SK-N-SH (cell line): ENCODE measurements at regions not wholly inside any gene's neighbourhood (a gene's known extent, or its start where the extent isn't known, plus 50 kb on each side); places are given as distances from the start of the nearest gene placed in this dataset.

ENCODE experiments used
- CTCF ChIA-PET: fragments of 300-600, 350-600 bp; formaldehyde crosslinking; extraction: SDS; loops from one replicate; lab custom pipeline; 2021; lab: Yijun Ruan, JAX
- POLR2A ChIA-PET: fragments of 350-600 bp; sonication (Branson Sonifier 250); formaldehyde crosslinking; extraction: SDS; loops from one replicate; lab custom pipeline; 2020; ENCODE audit warnings: antibody characterized with exemption, inconsistent platforms; lab: Yijun Ruan, JAX
- DNase-seq: peaks from one replicate; pipeline ENCODE4 v3.0.0; 2012
- H2AFZ ChIP-seq: fragments of 200-600 bp; sonication (generic); 2 replicates; pipeline ENCODE4 v1.8.1; 2016; ENCODE audit warnings: antibody characterized with exemption, mild to moderate bottlenecking, low read depth
- H3F3A ChIP-seq: fragments of 200-600 bp; sonication (generic); replicated peaks from 2 replicates; pipeline ENCODE3; 2016; ENCODE audit warnings: antibody characterized with exemption, mild to moderate bottlenecking; ENCODE audit not compliant: insufficient read depth
- H3K27ac ChIP-seq, 2 experiments: fragments of 200-500 bp in 1 of 2; fragments of 200-600 bp in 1 of 2; sonication (Bioruptor generic) in 1 of 2; sonication (generic), shearing (Covaris generic) in 1 of 2; 2 replicates each; pipeline versions ENCODE4 v1.5.1 to v1.6.1; 2014 to 2016; ENCODE audit warnings: low read depth in 2 of 2, inconsistent platforms in 1 of 2, low read length in 1 of 2, mild to moderate bottlenecking in 1 of 2, mixed read lengths in 1 of 2
- H3K27me3 ChIP-seq: fragments of 200-600 bp; sonication (generic), shearing (Covaris generic); 2 replicates; pipeline ENCODE4 v1.6.1; 2016; ENCODE audit warnings: mixed run types; ENCODE audit not compliant: insufficient read depth
- H3K36me3 ChIP-seq, 2 experiments: fragments of 200-500 bp in 1 of 2; fragments of 200-600 bp in 1 of 2; sonication (Bioruptor generic) in 1 of 2; sonication (generic) in 1 of 2; replicated peaks in 1 of 2; 2 replicates each; pipeline versions ENCODE3 to v1.5.1; 2014 to 2016; ENCODE audit warnings: low read length in 1 of 2, mild to moderate bottlenecking in 1 of 2; ENCODE audit not compliant: insufficient read depth in 2 of 2, control insufficient read depth in 1 of 2
- H3K4me1 ChIP-seq, 2 experiments: fragments of 200-500 bp in 1 of 2; fragments of 200-600 bp in 1 of 2; sonication (Bioruptor generic) in 1 of 2; sonication (generic), shearing (Covaris generic) in 1 of 2; 2 replicates each; pipeline versions ENCODE4 v1.5.1 to v1.6.1; 2014 to 2016; ENCODE audit warnings: low read depth in 1 of 2, low read length in 1 of 2, mixed run types in 1 of 2; ENCODE audit not compliant: insufficient read depth in 2 of 2, control insufficient read depth in 1 of 2
- H3K4me2 ChIP-seq: fragments of 200-600 bp; sonication (generic), shearing (Covaris generic); 2 replicates; pipeline ENCODE4 v1.6.1; 2017; ENCODE audit warnings: mixed run types
- H3K4me3 ChIP-seq, 2 experiments: fragments of 200-500 bp in 1 of 2; fragments of 200-600 bp in 1 of 2; sonication (Bioruptor generic) in 1 of 2; sonication (generic), shearing (Covaris generic) in 1 of 2; 2 replicates each; pipeline versions ENCODE4 v1.5.1 to v1.8.1; 2014 to 2016; ENCODE audit warnings: low read depth in 2 of 2, inconsistent platforms in 1 of 2, low read length in 1 of 2, mild to moderate bottlenecking in 1 of 2, mixed read lengths in 1 of 2, moderate library complexity in 1 of 2
- H3K79me2 ChIP-seq: fragments of 200-600 bp; sonication (generic); 2 replicates; pipeline ENCODE4 v1.8.1; 2017; ENCODE audit warnings: mild to moderate bottlenecking; ENCODE audit not compliant: insufficient read depth
- H3K9ac ChIP-seq: fragments of 200-600 bp; sonication (generic); 2 replicates; pipeline ENCODE4 v1.6.1; 2017; ENCODE audit warnings: mixed run types
- H3K9me2 ChIP-seq: fragments of 200-600 bp; sonication (generic); 2 replicates; pipeline ENCODE4 v1.6.1; 2017; ENCODE audit warnings: mixed run types
- H3K9me3 ChIP-seq: fragments of 200-600 bp; sonication (generic); 2 replicates; pipeline ENCODE4 v1.6.1; 2017; ENCODE audit warnings: mixed run types, mild to moderate bottlenecking, moderate library complexity
- H4K20me1 ChIP-seq: fragments of 200-600 bp; sonication (generic); 2 replicates; pipeline ENCODE4 v1.6.1; 2017; ENCODE audit warnings: mild to moderate bottlenecking, mixed run types; ENCODE audit not compliant: insufficient read depth
- CHD2 ChIP-seq: fragments of 150-350 bp; IDR thresholded peaks from 2 replicates; pipeline ENCODE4 v1.6.1; 2018; ENCODE audit warnings: low read length; ENCODE audit not compliant: partially characterized antibody
- EP300 ChIP-seq, 2 experiments: IDR thresholded peaks; 2 replicates each; pipeline versions ENCODE4 v1.4.0 to v1.6.1; 2012; ENCODE audit warnings: borderline replicate concordance in 1 of 2, low read depth in 1 of 2, low read length in 1 of 2
- EZH2phosphoT487 ChIP-seq: fragments of 200-600 bp; sonication (generic); IDR thresholded peaks from 2 replicates; pipeline ENCODE4 v1.6.1; 2017; ENCODE audit warnings: low read depth, mixed run types, mild to moderate bottlenecking, antibody characterized with exemption, moderate library complexity, borderline replicate concordance
- FOXJ3 ChIP-seq: sonication (generic); formaldehyde crosslinking; IDR thresholded peaks from 2 replicates; pipeline ENCODE4 v1.5.1; 2020; ENCODE audit warnings: mild to moderate bottlenecking, missing genetic modification reagents
- FOXM1 ChIP-seq: IDR thresholded peaks from 2 replicates; pipeline ENCODE4 v1.4.0; 2012; ENCODE audit warnings: low read depth, mild to moderate bottlenecking
- GABPA ChIP-seq: IDR thresholded peaks from 2 replicates; pipeline ENCODE4 v1.4.0; 2012; ENCODE audit warnings: low read depth, mild to moderate bottlenecking
- GATA2 ChIP-seq: sonication (generic); formaldehyde crosslinking; IDR thresholded peaks from 2 replicates; pipeline ENCODE4 v1.5.0; 2020; ENCODE audit warnings: mild to moderate bottlenecking, missing genetic modification reagents
- MEF2A ChIP-seq: IDR thresholded peaks from 2 replicates; pipeline ENCODE4 v1.4.0; 2012; ENCODE audit warnings: low read depth, borderline replicate concordance
- MXI1 ChIP-seq: IDR thresholded peaks from 2 replicates; pipeline ENCODE4 v1.6.1; 2012; ENCODE audit warnings: mild to moderate bottlenecking, low read depth, low read length, improper control_type of control experiment
- NFIC ChIP-seq: IDR thresholded peaks from 2 replicates; pipeline ENCODE4 v1.4.0; 2012; ENCODE audit warnings: borderline replicate concordance
- RCOR1 ChIP-seq: fragments of 150-350 bp; IDR thresholded peaks from 2 replicates; pipeline ENCODE4 v1.6.1; 2017; ENCODE audit warnings: antibody characterized with exemption, low read length
- RFX5 ChIP-seq: IDR thresholded peaks from 2 replicates; pipeline ENCODE4 v1.6.1; 2012; ENCODE audit warnings: mild to moderate bottlenecking, improper control_type of control experiment, low read length
- RXRA ChIP-seq: IDR thresholded peaks from 2 replicates; pipeline ENCODE4 v1.4.0; 2012; ENCODE audit warnings: low read depth, mild to moderate bottlenecking, borderline replicate concordance
- SMC3 ChIP-seq: IDR thresholded peaks from 2 replicates; pipeline ENCODE4 v1.6.1; 2012; ENCODE audit warnings: low read depth, low read length, improper control_type of control experiment
- TAF1 ChIP-seq: IDR thresholded peaks from 2 replicates; pipeline ENCODE4 v1.6.1; 2012; ENCODE audit warnings: low read depth, mild to moderate bottlenecking, low read length, moderate library complexity, borderline replicate concordance
- TEAD4 ChIP-seq: IDR thresholded peaks from 2 replicates; pipeline ENCODE4 v1.4.0; 2012; ENCODE audit warnings: mild to moderate bottlenecking, borderline replicate concordance; ENCODE audit not compliant: insufficient read depth
- YY1 ChIP-seq: IDR thresholded peaks from 2 replicates; pipeline ENCODE4 v1.4.0; 2012; ENCODE audit warnings: low read depth, mild to moderate bottlenecking
- WGBS: methylation state at CpG from one replicate; pipeline ENCODE4 v1.1.6; 2017; ENCODE audit warnings: low lambda C conversion rate; 5-methylcytosine and 5-hydroxymethylcytosine counted together
- TF ChIP-seq, protein P1 (sequence below): IDR thresholded peaks from 2 replicates; pipeline ENCODE4 v1.6.1; 2012; ENCODE audit warnings: mild to moderate bottlenecking, low read depth, low read length, moderate library complexity
- TF ChIP-seq, protein P2 (sequence below): fragments of 150-350 bp; IDR thresholded peaks from 2 replicates; pipeline ENCODE4 v1.6.1; 2016; ENCODE audit warnings: mild to moderate bottlenecking, low read depth, low read length

DNA sequence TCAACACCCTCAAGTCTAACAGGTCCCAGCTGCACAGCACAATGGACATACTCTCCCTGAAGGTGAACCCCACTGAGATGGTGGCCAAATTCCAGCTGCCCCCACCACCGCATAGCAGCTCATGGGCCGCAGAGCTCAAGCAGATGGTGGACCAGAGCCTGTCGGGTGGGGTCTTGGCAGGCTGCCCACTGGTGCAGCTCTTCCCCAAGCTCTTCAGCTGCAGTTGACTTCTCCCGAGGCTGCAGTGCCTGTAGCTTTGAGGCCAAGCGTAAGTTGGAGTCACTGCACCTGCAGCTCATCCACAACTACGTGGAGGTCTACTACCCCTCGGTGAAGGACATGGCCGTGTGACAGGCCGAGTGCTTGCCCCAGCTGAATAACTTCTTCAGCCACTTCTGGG, 56.6 kb upstream of the SPTLC1 start:
- Histone ChIP-seq H3F3A (no peaks in the 10 kb centered on the region), H3K4me2 (no peak overlapping the region), H3K9ac (no peak overlapping the region), H3K27ac (no peak overlapping the region), H3K9me3 (no peaks in the 10 kb centered on the region), H3K79me2 (no peaks in the 10 kb centered on the region), H3K36me3 (no peaks in the 10 kb centered on the region), H3K9me2 (no peaks in the 10 kb centered on the region), H4K20me1 (no peaks in the 10 kb centered on the region), H2AFZ (no peak overlapping the region), H3K4me3 (no peak overlapping the region), H3K4me1 (no peaks in the 10 kb centered on the region), H3K27me3 (no peaks in the 10 kb centered on the region)
- POLR2A ChIA-PET, result no interaction called here
- no peak for DNase-seq
- 54% methylated on average over 9 of the region's 9 CpGs for WGBS
- CTCF ChIA-PET, result interaction anchor here (1.0 to 1.8 kb wide), 2 partner anchors 32 to 50 kb away, joined by 3 to 5 read pairs; no protein-coding TSS in a partner anchor
- no peak for TF ChIP-seq SMC3
- no peak for TF ChIP-seq YY1
- no peak for TF ChIP-seq EZH2phosphoT487
- TF ChIP-seq RCOR1, result no peak
- TF ChIP-seq RXRA, result no peak
- TF ChIP-seq, protein P1, sequence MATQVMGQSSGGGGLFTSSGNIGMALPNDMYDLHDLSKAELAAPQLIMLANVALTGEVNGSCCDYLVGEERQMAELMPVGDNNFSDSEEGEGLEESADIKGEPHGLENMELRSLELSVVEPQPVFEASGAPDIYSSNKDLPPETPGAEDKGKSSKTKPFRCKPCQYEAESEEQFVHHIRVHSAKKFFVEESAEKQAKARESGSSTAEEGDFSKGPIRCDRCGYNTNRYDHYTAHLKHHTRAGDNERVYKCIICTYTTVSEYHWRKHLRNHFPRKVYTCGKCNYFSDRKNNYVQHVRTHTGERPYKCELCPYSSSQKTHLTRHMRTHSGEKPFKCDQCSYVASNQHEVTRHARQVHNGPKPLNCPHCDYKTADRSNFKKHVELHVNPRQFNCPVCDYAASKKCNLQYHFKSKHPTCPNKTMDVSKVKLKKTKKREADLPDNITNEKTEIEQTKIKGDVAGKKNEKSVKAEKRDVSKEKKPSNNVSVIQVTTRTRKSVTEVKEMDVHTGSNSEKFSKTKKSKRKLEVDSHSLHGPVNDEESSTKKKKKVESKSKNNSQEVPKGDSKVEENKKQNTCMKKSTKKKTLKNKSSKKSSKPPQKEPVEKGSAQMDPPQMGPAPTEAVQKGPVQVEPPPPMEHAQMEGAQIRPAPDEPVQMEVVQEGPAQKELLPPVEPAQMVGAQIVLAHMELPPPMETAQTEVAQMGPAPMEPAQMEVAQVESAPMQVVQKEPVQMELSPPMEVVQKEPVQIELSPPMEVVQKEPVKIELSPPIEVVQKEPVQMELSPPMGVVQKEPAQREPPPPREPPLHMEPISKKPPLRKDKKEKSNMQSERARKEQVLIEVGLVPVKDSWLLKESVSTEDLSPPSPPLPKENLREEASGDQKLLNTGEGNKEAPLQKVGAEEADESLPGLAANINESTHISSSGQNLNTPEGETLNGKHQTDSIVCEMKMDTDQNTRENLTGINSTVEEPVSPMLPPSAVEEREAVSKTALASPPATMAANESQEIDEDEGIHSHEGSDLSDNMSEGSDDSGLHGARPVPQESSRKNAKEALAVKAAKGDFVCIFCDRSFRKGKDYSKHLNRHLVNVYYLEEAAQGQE, result no peak
- TF ChIP-seq, protein P2, sequence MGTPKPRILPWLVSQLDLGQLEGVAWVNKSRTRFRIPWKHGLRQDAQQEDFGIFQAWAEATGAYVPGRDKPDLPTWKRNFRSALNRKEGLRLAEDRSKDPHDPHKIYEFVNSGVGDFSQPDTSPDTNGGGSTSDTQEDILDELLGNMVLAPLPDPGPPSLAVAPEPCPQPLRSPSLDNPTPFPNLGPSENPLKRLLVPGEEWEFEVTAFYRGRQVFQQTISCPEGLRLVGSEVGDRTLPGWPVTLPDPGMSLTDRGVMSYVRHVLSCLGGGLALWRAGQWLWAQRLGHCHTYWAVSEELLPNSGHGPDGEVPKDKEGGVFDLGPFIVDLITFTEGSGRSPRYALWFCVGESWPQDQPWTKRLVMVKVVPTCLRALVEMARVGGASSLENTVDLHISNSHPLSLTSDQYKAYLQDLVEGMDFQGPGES, result no peak
- TF ChIP-seq TAF1, result no peak
- no peak for TF ChIP-seq MXI1
- no peak for TF ChIP-seq MEF2A

DNA sequence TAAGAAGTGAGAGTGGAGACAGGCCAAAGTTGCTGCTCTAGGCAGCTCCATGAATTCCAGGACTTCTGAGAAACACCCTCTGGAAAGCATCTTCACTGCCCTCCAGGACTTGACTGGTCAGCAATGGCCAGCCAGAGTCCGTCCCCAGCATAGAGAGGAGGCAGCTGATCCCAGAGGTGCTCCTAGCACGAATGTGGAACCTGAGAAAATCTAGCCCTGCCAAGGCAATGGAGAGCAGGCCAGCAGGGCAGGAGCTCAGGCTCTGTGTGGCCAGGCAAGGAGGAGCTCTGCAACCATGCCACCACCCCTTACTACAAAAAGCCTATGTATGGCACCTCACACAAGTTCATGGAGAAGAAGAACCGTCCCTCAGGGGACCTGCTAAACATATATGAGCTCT, 56.1 kb upstream of the SPTLC1 start:
- no peaks in the 10 kb centered on the region for H3K79me2 ChIP-seq
- H3K9me3 ChIP-seq, result no peaks in the 10 kb centered on the region
- H4K20me1 ChIP-seq, result no peaks in the 10 kb centered on the region
- H3K27me3 ChIP-seq, result no peaks in the 10 kb centered on the region
- H3K9ac ChIP-seq, result no peak overlapping the region
- H3K4me2 ChIP-seq, result no peak overlapping the region
- H3F3A ChIP-seq, result no peaks in the 10 kb centered on the region
- no peak for TF ChIP-seq FOXJ3 (CRISPR knock-in tag)
- TF ChIP-seq YY1, result no peak
- TF ChIP-seq GATA2 (CRISPR knock-in tag), result no peak
- no peak for TF ChIP-seq CHD2
- no peak for TF ChIP-seq FOXM1
- TF ChIP-seq RFX5, result no peak
- TF ChIP-seq TAF1, result no peak
- TF ChIP-seq GABPA, result no peak
- no peak for TF ChIP-seq SMC3
- TF ChIP-seq NFIC, result no peak
- TF ChIP-seq, protein P2, result no peak
- no peak for TF ChIP-seq RCOR1
- no peak for TF ChIP-seq TEAD4
- no peak for TF ChIP-seq EP300 (IDR thresholded peaks at IDR 0.05; ENCODE audit: borderline replicate concordance in 1 of 2, low read depth in 1 of 2, low read length in 1 of 2)
- no peak overlapping the region for H3K27ac ChIP-seq
- no peak for DNase-seq
- 45% methylated on average over 3 of the region's 3 CpGs for WGBS
- H3K4me1 ChIP-seq, result no peaks in the 10 kb centered on the region
- POLR2A ChIA-PET, result no interaction called here
- no peak overlapping the region for H2AFZ ChIP-seq
- no peaks in the 10 kb centered on the region for H3K9me2 ChIP-seq
- no peak overlapping the region for H3K4me3 ChIP-seq
- H3K36me3 ChIP-seq, result no peaks in the 10 kb centered on the region
- CTCF ChIA-PET, result interaction anchor here (1.0 to 1.8 kb wide), 2 partner anchors 32 to 51 kb away, joined by 3 to 5 read pairs; no protein-coding TSS in a partner anchor
